DMS53 treated with DMSO at 0.1 percent for 48 hours (cell line): ENCODE measurements at regions not wholly inside any gene's neighbourhood (a gene's known extent, or its start where the extent isn't known, plus 50 kb on each side); places are given as distances from the start of the nearest gene placed in this dataset.

Experiments
- DNase-seq: peaks from one replicate; lab custom pipeline; 2025; ENCODE audit not compliant: unreplicated experiment; lab: John Stamatoyannopoulos, UW

DNA sequence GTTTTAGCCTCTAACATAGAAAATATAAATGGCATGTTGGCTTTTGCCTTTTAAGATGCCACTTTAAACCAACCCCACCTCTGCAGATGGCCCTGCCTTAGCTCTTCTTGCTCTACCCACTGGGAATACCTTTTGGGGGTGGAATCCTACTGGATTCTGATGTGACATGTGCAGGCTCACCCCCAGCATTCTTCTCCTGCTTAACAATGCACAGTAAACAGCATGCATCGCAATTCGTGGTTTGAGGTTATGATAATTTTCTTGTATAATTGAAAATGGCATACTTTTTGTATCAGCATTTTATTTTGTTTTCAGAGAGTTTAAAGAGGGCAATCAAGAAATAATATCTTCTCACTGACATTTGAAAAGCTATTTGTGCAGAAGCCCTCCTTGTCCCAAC lies 167.9 kb downstream of the AREG start:
- DNase-seq, result no peak

DNA sequence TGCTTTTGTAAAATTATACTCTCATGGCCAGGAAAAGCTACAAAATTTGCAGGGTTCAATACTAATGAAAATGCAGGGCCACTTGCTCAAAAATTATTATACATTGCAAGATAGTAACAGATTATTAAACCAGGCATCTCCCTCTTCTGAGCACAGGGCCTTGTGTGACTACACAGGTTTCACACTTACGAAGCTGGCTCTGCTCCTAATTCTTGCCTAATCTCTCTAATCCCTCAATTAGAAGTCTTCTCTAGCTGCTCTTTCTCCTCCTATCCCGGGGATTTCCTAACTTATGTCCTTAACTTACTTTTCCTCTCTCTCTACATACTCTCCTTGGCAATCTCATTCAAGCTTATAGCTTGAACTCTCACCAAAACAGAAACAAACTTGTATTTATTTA lies 168.3 kb downstream of the AREG start:
- no peak for DNase-seq

DNA sequence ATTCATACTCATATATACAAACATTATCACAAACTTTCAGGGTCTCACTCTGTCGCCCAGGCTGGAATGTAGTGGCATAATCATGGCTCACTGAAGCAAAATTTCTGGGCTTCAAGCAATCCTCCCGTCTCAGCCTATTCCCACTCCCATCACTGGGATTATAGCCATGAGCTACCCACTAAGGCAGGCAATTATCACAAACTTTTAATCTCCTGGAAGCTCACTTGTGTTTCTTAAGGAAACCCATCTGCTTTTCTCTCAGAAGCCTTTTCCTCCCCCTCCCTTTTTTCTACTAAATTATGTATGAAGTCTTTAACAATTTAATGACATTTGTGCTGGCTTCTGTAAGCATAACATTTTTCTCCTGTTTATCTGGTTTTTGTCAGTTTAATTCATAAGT lies 170.5 kb downstream of the AREG start:
- DNase-seq, result no peak

DNA sequence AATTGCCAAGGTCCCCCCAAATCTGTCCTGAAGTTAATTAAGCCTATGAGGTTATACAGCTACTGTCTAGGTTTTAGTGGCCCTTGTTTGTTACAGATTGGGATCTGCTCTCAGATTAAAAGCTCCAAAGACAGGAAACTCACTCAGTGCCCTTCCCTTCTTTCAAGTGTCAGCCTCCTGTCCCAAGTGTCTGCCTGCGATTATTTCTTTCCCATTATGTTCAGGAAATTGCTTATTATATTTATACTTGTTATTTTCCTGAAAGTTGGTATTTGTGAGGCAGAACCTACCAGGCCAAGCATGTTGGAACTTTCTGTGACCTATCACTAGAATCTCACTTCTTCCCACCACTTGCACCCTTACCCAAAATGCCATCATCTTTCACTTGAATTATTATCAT lies 173.2 kb downstream of the AREG start:
- no peak for DNase-seq

DNA sequence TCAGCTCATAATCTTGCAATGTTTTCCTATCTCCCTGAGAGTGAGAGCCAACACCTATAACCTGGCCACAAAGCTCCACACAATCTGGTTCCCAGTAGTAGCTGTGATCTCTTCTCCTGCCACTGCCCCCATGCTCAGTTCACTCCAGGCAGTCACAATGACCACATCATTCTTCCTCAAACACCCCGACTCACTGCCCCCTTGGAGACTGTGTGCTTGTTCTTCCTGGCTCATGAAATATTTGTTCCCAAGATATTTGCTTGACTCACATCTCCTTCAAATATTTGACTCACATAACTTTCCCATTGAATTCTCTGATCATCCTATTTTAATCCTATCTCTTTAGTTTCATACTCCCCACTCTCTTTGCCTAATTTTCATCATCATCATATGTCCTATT lies 173.7 kb downstream of the AREG start:
- no peak for DNase-seq

DNA sequence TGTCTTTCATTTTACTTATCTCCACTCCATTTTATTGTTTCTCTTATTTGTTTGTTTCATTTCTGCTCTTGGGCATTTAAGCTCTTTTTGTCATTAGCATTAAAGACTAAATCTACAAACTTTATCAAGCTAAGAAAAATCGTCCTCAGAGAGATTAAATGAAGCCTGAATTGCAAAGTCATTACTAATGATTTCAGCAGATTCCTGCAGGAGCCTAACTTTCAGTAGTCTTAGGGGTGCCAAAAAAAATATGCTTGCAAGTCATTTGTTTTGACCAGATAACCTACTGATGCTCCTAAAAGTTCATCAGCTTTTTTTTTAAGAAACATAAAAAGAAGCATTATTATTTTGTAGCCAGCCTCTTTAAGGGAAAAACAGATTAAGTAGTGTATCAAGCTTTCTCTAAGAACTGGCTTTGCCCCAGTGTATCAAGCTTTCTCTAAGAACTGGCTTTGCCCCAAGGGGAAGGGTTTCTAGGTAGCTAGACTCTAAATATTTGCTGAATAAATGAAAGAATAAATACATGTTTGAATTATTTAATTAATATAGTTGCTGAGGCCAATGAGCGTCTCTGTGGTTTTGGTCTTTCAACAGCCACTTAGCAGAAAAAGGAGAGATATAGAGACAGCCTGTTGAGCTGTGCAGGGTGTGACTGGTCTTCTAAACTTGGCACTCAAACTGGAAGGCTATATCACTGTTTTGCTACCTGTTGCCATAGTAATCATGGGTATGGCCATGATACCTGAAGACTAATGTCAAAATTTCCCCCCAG lies 174.2 kb downstream of the BTC start:
- no peak for DNase-seq

DNA sequence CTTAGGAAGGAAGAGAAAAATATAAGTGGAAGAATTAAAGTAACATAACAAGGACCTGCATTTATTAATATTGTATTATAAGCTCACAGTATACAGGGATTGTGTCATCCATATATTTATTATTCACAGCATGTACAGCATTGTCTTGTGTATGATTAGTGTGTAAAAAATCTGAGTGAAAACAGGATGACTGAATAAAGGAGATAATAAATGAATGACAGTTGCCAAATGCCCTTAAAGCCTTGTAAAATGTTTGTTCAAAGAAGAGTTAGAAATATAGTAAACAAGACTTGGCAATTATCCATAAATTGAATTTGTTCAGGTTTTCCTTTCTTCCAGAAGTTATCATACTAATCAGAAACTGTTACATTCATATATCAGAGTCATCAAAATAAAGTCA lies 172.7 kb downstream of the BTC start:
- no peak for DNase-seq

DNA sequence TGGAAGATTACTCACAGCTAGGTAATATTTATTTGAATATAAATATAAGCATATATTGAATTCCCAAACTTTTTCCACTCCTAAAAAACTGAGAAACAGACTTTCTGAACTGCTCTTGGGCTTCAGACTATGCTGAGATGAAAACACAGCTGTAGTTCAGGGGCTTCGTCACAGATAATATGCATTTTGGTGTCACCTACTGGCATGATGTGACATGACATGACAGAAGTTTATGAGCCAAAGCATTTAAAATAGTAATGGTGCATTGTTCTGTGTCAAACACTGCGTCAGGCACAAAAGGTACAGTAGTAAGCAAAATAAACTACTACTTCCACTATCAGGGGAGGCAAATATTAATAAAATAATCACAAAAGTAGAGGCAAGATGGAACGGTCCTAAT lies 171.3 kb downstream of the BTC start:
- DNase-seq, result peak; percentile 49

DNA sequence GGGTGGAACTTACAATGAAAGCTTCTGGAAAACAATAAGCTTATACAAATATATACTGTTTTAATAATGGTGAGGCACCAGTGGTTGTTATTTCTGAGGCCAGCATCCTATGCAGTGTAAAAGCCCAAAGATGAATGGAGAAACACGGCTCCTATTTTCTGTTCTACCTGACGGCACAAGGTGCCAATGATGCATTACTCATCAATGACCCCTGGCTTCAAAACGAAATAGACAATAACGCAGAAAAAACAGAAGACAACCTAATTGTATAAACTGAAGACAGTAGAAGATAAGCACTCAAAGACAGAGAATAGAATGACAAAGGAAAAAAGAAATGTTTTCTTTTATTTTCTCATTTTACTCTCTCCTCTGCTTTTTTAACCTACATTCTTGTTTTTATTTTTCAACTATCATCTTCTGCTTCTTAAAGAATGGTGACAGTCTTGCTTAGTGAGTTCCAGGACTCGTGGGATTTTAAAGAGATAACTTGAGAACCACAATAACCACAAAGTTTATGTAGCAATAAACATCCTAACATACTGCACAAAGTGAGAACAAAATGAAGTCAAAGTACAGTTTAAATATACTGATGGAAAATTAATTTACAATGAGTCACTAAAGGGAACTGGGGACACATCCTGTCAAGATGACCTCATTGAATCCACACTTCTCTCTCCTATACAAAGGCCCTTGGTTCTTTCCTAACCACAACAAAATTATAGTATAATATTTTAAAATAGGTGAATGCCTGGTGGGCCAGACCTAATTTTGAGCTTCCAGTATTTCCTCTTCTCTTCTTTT lies 169.8 kb downstream of the BTC start:
- DNase-seq, result peak; percentile 69

DNA sequence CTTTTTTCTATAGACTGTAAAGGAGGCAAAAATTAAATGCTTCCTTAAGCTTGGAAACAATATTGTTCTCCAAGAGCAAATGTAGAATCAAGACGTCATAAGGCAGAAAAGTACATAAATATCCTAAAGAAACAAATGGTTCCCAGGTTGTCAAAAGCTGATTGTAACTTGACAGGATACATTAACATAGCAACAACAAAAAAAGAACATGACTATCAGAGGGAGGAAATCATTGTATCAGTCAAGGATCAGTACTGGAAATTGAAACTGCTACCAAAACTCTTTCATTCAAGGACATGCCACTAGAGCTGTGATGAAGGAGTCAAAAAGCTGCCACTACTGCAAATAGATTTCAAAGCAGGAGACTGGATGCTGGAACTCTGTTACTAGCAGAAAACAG lies 168.3 kb downstream of the BTC start:
- DNase-seq, result no peak

DNA sequence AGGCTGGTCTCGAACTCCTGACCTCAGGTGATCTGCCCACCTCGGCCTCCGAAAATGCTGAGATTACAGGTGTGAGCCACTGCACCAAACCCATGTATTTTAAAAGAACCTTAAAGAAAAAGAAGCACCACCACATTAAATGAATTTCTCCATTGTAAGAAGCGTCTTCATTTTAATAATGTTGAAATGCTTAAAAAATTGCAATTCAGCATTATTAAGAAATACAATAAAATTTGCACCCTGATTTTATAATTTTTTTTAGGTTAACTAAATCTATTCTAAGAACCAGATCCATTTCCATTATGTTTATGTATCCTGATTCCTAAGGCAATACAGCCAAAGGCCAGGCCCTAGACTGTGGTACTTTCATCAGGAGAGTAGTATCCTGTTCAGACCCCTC lies 167.2 kb downstream of the BTC start:
- DNase-seq, result no peak

DNA sequence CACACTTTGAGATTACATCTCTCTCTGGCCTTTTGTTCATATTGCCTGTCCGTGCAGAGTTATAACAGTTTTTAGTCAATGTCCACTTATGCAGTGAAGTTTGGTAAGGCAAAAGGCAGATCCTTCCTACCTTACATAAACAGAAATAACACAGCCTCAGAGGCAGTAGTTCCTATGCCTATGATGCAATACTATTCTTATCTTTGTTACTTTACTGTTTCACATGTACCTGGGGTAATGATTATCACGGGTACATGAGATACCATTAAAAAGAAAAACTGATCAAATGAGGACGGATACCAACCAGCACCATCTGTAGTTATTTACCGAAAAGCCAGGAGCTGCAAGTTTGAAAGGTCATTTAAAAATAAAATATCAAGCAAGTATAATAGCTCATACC lies 166.8 kb downstream of the BTC start:
- no peak for DNase-seq

DNA sequence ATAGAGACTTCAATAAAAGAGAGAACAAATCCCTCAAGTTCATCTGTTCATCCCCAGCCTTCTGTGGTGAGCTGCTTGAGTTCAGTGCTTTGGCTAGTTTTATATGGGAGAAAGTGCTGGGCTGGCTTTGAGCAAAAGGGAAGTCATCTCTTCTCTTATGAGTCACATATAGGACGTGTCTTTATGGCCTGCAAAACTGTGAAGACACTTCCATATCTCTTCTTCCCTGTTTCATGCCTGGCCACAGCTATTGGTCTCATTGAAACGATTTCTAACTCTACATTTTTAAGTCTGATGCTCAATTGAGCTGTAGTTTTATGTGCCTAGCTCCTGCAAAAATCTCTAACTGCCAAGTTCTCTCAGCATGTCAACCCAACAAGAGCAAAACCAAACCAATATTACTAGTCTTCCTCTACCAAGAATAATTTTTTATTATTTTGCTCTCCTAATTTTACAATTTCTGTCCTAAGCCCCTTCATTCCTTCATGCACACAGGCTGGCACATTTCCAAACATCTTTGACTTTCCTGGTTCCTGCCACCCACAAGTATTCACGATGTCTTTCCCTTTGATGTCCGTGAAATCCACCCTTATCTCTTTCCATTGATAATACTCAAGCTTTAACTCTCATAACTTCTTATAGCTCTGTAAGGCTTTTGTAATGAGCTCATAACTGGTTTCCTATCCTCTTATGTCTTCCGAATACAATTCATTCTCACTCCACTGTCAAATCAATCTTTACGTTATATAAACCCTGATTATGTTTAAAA lies 165.3 kb downstream of the BTC start:
- no peak for DNase-seq

DNA sequence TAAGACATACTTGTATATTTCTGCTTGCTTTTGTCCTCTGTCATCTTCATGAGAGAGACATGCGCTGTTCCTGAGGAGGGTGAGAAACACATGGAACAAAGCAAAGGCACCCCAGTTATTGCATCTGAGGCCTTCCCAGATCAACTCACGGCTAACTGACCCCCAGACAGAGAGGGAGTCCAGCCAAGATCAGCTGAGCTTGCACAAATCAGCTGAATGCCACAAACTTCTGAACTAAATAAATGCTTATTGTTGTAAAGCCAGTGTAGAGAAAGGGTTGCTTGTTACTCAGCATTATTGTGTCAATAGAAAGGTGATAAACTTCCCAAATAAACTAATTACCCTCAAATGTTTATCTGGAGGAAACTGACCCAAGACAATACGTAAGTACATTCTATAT lies 163.8 kb downstream of the BTC start:
- DNase-seq, result no peak

DNA sequence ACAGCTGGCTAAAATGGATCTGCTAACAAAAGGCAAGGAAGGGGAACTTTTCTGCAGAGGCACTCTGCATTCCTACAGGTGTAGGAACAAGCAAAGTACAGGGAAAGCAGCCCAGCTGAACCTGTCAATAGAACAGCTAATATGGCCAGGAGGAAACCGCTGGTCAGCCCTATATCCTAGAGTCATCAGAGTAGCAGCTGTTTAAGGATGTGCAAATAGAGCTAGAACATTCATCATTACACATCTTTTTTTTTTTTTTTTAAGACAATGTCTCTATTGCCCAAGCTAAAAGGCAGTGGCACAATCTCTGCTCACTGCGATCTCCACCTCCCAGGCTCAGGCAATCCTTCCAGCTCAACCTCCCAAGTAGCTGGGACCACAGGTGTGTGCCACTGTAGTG lies 163.0 kb downstream of the BTC start:
- DNase-seq, result peak; percentile 44

DNA sequence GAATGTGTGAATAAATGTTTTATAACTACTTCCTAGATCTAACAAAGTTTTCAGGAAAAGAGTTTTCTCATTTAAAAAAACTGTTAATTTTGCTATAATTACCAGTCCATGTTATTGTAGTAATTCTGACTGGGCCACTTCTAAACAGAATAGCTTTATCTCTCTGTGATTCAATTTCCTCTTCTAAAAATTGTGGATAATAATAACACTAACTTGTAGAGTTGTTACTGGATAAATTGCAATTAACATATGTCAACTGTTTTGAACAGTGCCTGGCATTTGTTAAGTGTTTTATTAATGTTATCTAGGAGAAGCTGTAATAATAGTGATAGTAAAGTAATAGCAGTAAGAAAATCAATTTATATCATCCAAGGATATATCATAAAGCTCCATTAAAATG lies 162.3 kb downstream of the BTC start:
- no peak for DNase-seq

DNA sequence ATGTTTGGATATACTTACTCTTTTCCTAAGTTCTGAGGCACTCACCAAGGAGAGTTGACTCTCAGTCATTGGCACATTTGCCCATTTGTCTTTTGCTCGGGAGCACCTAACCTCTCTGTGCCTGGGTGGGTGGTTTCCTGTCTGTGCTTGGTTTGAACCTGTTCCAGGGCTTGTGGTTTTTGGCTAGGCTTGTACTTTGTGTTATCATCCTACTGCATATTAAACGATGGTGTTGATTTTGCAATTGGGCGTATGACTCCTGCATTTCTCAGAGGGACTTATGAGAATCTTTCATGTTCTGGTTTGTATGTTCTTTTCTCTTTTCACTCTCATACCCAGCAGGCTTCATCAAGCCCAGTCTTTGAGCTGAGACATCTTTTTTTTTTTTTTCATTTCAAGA lies 161.7 kb downstream of the BTC start:
- no peak for DNase-seq

DNA sequence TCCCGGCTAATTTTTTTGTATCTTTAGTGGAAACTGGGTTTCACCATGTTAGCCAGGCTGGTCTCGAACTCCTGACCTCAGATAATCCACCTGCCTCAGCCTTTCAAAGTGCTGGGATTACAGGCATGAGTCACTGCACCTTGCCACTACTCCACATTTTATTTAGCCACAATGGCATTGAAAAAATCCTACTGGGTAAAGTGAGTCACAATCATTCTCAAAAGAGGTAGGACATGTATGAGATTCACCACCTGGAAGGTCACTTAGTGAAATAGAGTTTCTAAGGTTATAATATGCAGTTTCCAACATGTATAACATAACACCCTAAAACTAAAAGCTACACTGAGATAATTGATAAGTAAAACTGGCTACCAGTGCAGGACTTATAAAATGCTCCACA lies 159.2 kb downstream of the BTC start:
- no peak for DNase-seq

DNA sequence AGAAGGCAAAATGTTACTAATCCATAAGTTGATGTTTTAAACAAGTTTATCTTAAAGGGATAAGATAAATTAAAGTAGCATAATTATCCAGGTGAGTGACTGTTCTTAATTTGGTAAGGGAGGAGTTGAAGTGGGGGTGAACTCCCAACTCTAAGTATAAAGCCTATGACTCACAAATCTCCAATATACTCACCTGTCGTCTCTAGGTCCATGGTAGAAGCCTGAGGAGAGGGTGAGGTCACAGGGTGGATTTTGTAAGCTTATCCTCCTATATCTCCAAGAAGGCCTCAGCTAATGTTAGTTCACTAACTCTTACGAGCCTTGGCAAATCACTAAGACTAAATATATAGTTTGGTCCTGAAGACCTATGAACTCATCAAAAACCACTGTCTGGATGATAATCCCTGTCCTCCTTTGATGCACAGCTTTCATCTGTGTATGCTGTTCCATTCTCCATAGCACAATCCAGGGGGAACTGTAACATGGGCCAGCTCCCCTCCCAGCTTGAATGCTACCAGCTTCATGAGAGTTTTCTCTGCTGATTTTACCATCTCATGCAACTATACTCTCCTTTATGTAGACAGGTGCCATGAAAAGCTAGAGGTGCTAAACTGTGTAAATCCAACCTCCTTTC lies 158.7 kb downstream of the BTC start:
- no peak for DNase-seq

DNA sequence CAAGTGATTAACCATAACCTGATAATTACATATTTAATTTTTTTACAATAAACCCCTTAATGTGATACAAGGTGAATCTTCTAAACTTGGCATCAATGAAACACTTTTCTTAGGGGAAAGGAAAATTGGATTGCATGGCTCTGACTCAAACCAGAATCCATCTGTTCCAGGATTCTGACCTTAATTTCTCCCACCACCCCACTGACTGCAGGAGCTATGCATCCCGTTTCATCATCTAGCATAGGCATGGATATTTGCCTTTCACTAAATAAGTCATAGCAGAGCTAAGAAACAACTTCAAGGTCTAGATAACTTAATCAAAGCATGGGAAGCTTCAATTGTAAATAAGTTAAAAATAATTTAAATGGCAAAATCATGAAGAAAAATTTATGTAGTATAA lies 156.3 kb downstream of the BTC start:
- no peak for DNase-seq

DNA sequence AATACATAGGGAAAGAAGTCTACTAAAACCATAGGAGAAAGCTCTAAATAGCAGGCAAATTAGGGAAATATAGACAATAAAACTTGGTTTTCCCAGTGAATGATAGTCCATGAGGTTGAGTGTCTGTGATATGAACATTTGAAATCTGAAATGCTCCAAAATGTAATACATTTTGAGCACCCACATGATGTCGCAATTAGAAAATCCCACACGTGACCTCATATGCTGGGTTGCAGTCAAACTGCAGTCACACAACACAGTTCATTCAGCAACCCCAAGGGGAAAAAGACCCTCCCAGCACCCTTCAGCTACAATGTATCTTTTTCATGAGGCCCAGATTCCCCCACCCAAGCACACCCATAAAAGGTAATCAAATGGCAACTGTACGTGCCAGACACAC lies 155.6 kb downstream of the BTC start:
- DNase-seq, result no peak
